Mesenchymal stem cell (in vitro differentiated cells and primary cell): ENCODE measurements at regions not wholly inside any gene's neighbourhood (a gene's known extent, or its start where the extent isn't known, plus 50 kb on each side); places are given as distances from the start of the nearest gene placed in this dataset.
A peak's percentile ranks its signal among the peaks of the same experiment; 100 is the strongest.
"Not testable (repeated sequence)": the region's sequence is repeated elsewhere in the genome, so short reads cannot be mapped to it uniquely, and the experiment has no call there.

Experiments used
- DNase-seq: peaks from one replicate; pipeline ENCODE4 v3.0.0-alpha.2; 2013
- H2AFZ ChIP-seq: one replicate; pipeline ENCODE4 v1.6.1; 2013; ENCODE audit warnings: low read depth, mild to moderate bottlenecking, control low read depth, inconsistent platforms, low read length, moderate library complexity
- H2AK5ac ChIP-seq: 2 replicates; pipeline ENCODE4 v1.6.1; 2013; ENCODE audit warnings: low read length, moderate library complexity, mild to moderate bottlenecking, inconsistent platforms; ENCODE audit not compliant: severe bottlenecking
- H2BK120ac ChIP-seq: one replicate; pipeline ENCODE4 v1.6.1; 2013; ENCODE audit warnings: low read depth, mild to moderate bottlenecking, inconsistent platforms, low read length, moderate library complexity
- H2BK12ac ChIP-seq, 2 experiments: one replicate each; pipeline ENCODE4 v1.6.1; 2013; ENCODE audit warnings: inconsistent platforms in 2 of 2, low read length in 2 of 2, mild to moderate bottlenecking in 2 of 2, moderate library complexity in 2 of 2, control low read depth in 1 of 2
- H2BK15ac ChIP-seq: one replicate; pipeline ENCODE4 v1.6.1; 2013; ENCODE audit warnings: mild to moderate bottlenecking, low read depth, inconsistent platforms; ENCODE audit not compliant: poor library complexity, severe bottlenecking
- H2BK5ac ChIP-seq: 2 replicates; pipeline ENCODE4 v1.6.1; 2013; ENCODE audit warnings: low read depth, mild to moderate bottlenecking, low read length, control low read depth, inconsistent platforms; ENCODE audit not compliant: poor library complexity, severe bottlenecking
- H3K14ac ChIP-seq, 2 experiments: one replicate each; pipeline ENCODE4 v1.6.1; 2013; ENCODE audit warnings: inconsistent platforms in 2 of 2, low read length in 2 of 2, control low read depth in 1 of 2, mild to moderate bottlenecking in 1 of 2, moderate library complexity in 1 of 2
- H3K18ac ChIP-seq, 2 experiments: one replicate each; pipeline ENCODE4 v1.6.1; 2013; ENCODE audit warnings: inconsistent platforms in 2 of 2, low read length in 2 of 2, control low read depth in 1 of 2, low read depth in 1 of 2, mild to moderate bottlenecking in 1 of 2
- H3K23ac ChIP-seq, 2 experiments: one replicate each; pipeline ENCODE4 v1.6.1; 2013; ENCODE audit warnings: inconsistent platforms in 2 of 2, low read length in 2 of 2, mild to moderate bottlenecking in 2 of 2, moderate library complexity in 2 of 2, control low read depth in 1 of 2
- H3K27ac ChIP-seq: 2 replicates; pipeline ENCODE4 v1.5.1; 2013; ENCODE audit warnings: mild to moderate bottlenecking, moderate library complexity, low read length, control low read depth, inconsistent platforms; ENCODE audit not compliant: poor library complexity, severe bottlenecking
- H3K27me3 ChIP-seq, 2 experiments: 2 replicates each; pipeline versions ENCODE4 v1.6.1 to v1.7.0; 2013; ENCODE audit warnings: low read length in 2 of 2, mild to moderate bottlenecking in 2 of 2, moderate library complexity in 2 of 2, control low read depth in 1 of 2, inconsistent platforms in 1 of 2; ENCODE audit not compliant: control insufficient read depth in 1 of 2, insufficient read depth in 1 of 2
- H3K36me3 ChIP-seq, 2 experiments: 2 replicates each; pipeline versions ENCODE4 v1.6.1 to v1.7.0; 2013; ENCODE audit warnings: low read length in 2 of 2, control low read depth in 1 of 2, inconsistent platforms in 1 of 2, low read depth in 1 of 2, mild to moderate bottlenecking in 1 of 2; ENCODE audit not compliant: insufficient read depth in 2 of 2, control insufficient read depth in 1 of 2
- H3K4ac ChIP-seq, 2 experiments: one replicate each; pipeline ENCODE4 v1.6.1; 2013; ENCODE audit warnings: inconsistent platforms in 2 of 2, low read length in 2 of 2, mild to moderate bottlenecking in 2 of 2, moderate library complexity in 2 of 2, control low read depth in 1 of 2, low read depth in 1 of 2
- H3K4me1 ChIP-seq: 2 replicates; pipeline ENCODE4 v1.6.1; 2013; ENCODE audit warnings: low read depth, low read length, control low read depth; ENCODE audit not compliant: control insufficient read depth, insufficient read depth
- H3K4me2 ChIP-seq: 2 replicates; pipeline ENCODE4 v1.6.1; 2013; ENCODE audit warnings: low read length, mild to moderate bottlenecking, inconsistent platforms; ENCODE audit not compliant: poor library complexity, severe bottlenecking
- H3K4me3 ChIP-seq, 2 experiments: 2 replicates each; pipeline versions ENCODE4 v1.5.1 to v1.7.0; 2013; ENCODE audit warnings: low read length in 2 of 2, mild to moderate bottlenecking in 2 of 2, control low read depth in 1 of 2, low read depth in 1 of 2; ENCODE audit not compliant: insufficient read depth in 1 of 2
- H3K79me1 ChIP-seq: replicated peaks from 2 replicates; pipeline ENCODE4 v1.6.1; 2013; ENCODE audit warnings: mild to moderate bottlenecking, control low read depth, low read length, inconsistent platforms; ENCODE audit not compliant: poor library complexity, severe bottlenecking
- H3K9ac ChIP-seq: 2 replicates; pipeline ENCODE4 v1.7.0; 2013; ENCODE audit warnings: mild to moderate bottlenecking, low read length, moderate library complexity
- H3K9me3 ChIP-seq: 2 replicates; pipeline ENCODE4 v1.7.0; 2013; ENCODE audit warnings: mild to moderate bottlenecking, low read length; ENCODE audit not compliant: control insufficient read depth
- H4K8ac ChIP-seq: one replicate; pipeline ENCODE4 v1.6.1; 2013; ENCODE audit warnings: inconsistent platforms, mild to moderate bottlenecking, low read length, moderate library complexity
- H4K91ac ChIP-seq: one replicate; pipeline ENCODE4 v1.6.1; 2013; ENCODE audit warnings: mild to moderate bottlenecking, low read length, inconsistent platforms
- WGBS: methylation state at CpG from one replicate; pipeline ENCODE4 v1.1.7; 2013; ENCODE audit warnings: mixed read lengths; 5-methylcytosine and 5-hydroxymethylcytosine counted together

- Histone ChIP-seq H3K79me1 (peaks cover 5% of the 10 kb centered on the region), H3K27ac (no peak overlapping the region), H2AK5ac (no peak overlapping the region), H2AFZ (no peak overlapping the region), H3K18ac (no peak overlapping the region), H2BK120ac (no peak overlapping the region), H2BK15ac (no peak overlapping the region), H3K23ac (no peak overlapping the region), H2BK12ac (no peak overlapping the region), H3K4me1 (no peaks in the 10 kb centered on the region), H3K4ac (no peak overlapping the region), H3K9me3 (no peaks in the 10 kb centered on the region), H3K36me3 (no peaks in the 10 kb centered on the region), H3K4me2 (no peak overlapping the region), H3K27me3 (no peaks in the 10 kb centered on the region), H3K4me3 (no peak overlapping the region), H4K91ac (no peak overlapping the region), H3K9ac (no peak overlapping the region), H4K8ac (no peak overlapping the region), H2BK5ac (no peak overlapping the region), H3K14ac (no peak overlapping the region)
- WGBS, result 27% methylated on average over 1 of the region's 2 CpGs
- DNase-seq, result no peak
Observed at GRCh38 chr17:63042256-63042812, 76.3 kb downstream of the TANC2 start.

GRCh38 chr17:63057560-63057959, 91.5 kb downstream of the TANC2 start:
- H3K4me3 ChIP-seq, H3K4me2 ChIP-seq, H3K4me1 ChIP-seq, H3K14ac ChIP-seq, H2BK12ac ChIP-seq, H3K4ac ChIP-seq, H4K8ac ChIP-seq, H2BK15ac ChIP-seq, H3K79me1 ChIP-seq, H3K36me3 ChIP-seq, H2AK5ac ChIP-seq, H3K9me3 ChIP-seq, H3K27ac ChIP-seq, H4K91ac ChIP-seq, H2BK120ac ChIP-seq, H3K18ac ChIP-seq, H2BK5ac ChIP-seq, DNase-seq, H2AFZ ChIP-seq, H3K23ac ChIP-seq, H3K27me3 ChIP-seq, H3K9ac ChIP-seq: not testable (repeated sequence)
- 89% methylated on average over 1 of the region's 2 CpGs for WGBS

DNA sequence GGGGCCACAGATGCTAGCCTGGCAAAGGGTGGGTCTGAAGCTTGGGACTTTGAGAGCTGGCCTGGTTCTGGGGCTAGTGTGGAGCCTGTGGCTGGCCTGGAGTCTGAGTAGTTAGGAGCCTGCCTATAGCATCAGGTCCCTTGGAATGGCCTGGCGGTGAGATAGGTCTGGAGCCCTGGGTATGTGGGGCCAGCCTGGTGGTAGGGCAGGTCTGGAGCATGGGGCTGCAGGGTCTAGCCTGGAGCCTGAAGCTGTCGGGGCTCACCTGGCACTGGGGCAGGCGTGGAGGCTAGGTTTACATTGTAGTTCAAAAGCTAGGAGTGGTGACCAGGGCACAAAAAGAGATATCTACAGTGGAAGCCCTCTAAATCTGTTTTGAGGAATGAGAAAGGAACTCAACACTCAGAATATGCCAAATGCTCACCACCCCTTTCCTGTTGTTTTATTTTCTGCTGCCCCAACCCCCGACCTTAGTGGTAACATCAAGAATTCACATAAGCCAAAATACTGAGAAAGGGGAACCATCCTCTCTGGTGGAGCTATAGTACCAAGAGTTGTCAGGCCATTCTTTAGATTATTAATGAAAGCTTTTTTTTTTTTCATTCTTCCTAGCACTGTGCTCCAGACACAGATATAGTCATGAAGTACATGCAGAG, 100.3 kb downstream of the TANC2 start:
- WGBS, result 92% methylated on average over 1 of the region's 4 CpGs
- no peak overlapping the region for H3K27ac ChIP-seq

GRCh38 chr17:63069245-63069644, 103.2 kb downstream of the TANC2 start:
- H2AK5ac ChIP-seq, result no peak overlapping the region
- DNase-seq, result no peak
- no peak overlapping the region for H2AFZ ChIP-seq
- H3K4me3 ChIP-seq, result no peak overlapping the region
- H2BK5ac ChIP-seq, result no peak overlapping the region
- no peak overlapping the region for H2BK120ac ChIP-seq
- H3K27ac ChIP-seq, result no peak overlapping the region
- H3K4me2 ChIP-seq, result no peak overlapping the region
- H3K4ac ChIP-seq, result no peak overlapping the region
- 87% methylated on average over 1 of the region's 1 CpG for WGBS
- no peaks in the 10 kb centered on the region for H3K27me3 ChIP-seq
- peaks cover 19% of the 10 kb centered on the region for H3K79me1 ChIP-seq
- no peak overlapping the region for H3K14ac ChIP-seq
- no peak overlapping the region for H3K9ac ChIP-seq
- no peak overlapping the region for H2BK12ac ChIP-seq
- H3K9me3 ChIP-seq, result no peaks in the 10 kb centered on the region
- no peak overlapping the region for H3K18ac ChIP-seq
- no peak overlapping the region for H2BK15ac ChIP-seq
- peaks cover 4% of the 10 kb centered on the region for H3K4me1 ChIP-seq
- H4K8ac ChIP-seq, result no peak overlapping the region
- no peak overlapping the region for H4K91ac ChIP-seq
- peaks cover 2 to 5% of the 10 kb centered on the region in 2 experiments for H3K36me3 ChIP-seq
- H3K23ac ChIP-seq, result no peak overlapping the region

More for the DNA sequence above, 100.3 kb downstream of the TANC2 start:
- Histone ChIP-seq H3K9me3 (no peaks in the 10 kb centered on the region), H3K23ac (no peak overlapping the region), H2AK5ac (no peak overlapping the region), H2AFZ (no peak overlapping the region), H3K27me3 (no peaks in the 10 kb centered on the region), H3K4me2 (no peak overlapping the region), H3K18ac (no peak overlapping the region), H3K9ac (no peak overlapping the region), H2BK120ac (no peak overlapping the region), H4K91ac (no peak overlapping the region), H3K79me1 (peaks cover 24% of the 10 kb centered on the region), H3K4me3 (no peak overlapping the region), H4K8ac (no peak overlapping the region), H3K4me1 (peaks cover 4% of the 10 kb centered on the region), H3K4ac (no peak overlapping the region), H3K36me3 (peaks cover 2 to 5% of the 10 kb centered on the region in 2 experiments), H2BK12ac (no peak overlapping the region), H3K14ac (peak overlapping the region in 1 of 2 experiments; percentile 83), H2BK15ac (no peak overlapping the region), H2BK5ac (no peak overlapping the region)
- DNase-seq, result no peak
